GM10266 (cell line): ENCODE measurements at regions not wholly inside any gene's neighbourhood (a gene's known extent, or its start where the extent isn't known, plus 50 kb on each side); places are given as distances from the start of the nearest gene placed in this dataset.
"Not testable (repeated sequence)": the region's sequence is repeated elsewhere in the genome, so short reads cannot be mapped to it uniquely, and the experiment has no call there.

Experiments
- DNase-seq: peaks from one replicate; pipeline ENCODE4 v3.0.0; 2012; ENCODE audit errors: extremely low spot score
- TF ChIP-seq, protein P1 (sequence below): IDR thresholded peaks from 2 replicates; pipeline ENCODE4 v1.5.1; 2012; ENCODE audit warnings: mild to moderate bottlenecking, low read depth; ENCODE audit not compliant: control insufficient read depth, insufficient read depth; ENCODE audit errors: missing control alignments

GRCh38 chr2:71965530-71965929, 182.1 kb downstream of the CYP26B1 start:
- TF ChIP-seq, protein P1, sequence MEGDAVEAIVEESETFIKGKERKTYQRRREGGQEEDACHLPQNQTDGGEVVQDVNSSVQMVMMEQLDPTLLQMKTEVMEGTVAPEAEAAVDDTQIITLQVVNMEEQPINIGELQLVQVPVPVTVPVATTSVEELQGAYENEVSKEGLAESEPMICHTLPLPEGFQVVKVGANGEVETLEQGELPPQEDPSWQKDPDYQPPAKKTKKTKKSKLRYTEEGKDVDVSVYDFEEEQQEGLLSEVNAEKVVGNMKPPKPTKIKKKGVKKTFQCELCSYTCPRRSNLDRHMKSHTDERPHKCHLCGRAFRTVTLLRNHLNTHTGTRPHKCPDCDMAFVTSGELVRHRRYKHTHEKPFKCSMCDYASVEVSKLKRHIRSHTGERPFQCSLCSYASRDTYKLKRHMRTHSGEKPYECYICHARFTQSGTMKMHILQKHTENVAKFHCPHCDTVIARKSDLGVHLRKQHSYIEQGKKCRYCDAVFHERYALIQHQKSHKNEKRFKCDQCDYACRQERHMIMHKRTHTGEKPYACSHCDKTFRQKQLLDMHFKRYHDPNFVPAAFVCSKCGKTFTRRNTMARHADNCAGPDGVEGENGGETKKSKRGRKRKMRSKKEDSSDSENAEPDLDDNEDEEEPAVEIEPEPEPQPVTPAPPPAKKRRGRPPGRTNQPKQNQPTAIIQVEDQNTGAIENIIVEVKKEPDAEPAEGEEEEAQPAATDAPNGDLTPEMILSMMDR, result no peak
- no peak for DNase-seq

GRCh38 chr2:71962911-71963694, 184.6 kb downstream of the CYP26B1 start:
- TF ChIP-seq, protein P1, result no peak
- no peak for DNase-seq

GRCh38 chr2:71962350-71962749, 185.3 kb downstream of the CYP26B1 start:
- DNase-seq, result no peak
- TF ChIP-seq, protein P1, result no peak

DNA sequence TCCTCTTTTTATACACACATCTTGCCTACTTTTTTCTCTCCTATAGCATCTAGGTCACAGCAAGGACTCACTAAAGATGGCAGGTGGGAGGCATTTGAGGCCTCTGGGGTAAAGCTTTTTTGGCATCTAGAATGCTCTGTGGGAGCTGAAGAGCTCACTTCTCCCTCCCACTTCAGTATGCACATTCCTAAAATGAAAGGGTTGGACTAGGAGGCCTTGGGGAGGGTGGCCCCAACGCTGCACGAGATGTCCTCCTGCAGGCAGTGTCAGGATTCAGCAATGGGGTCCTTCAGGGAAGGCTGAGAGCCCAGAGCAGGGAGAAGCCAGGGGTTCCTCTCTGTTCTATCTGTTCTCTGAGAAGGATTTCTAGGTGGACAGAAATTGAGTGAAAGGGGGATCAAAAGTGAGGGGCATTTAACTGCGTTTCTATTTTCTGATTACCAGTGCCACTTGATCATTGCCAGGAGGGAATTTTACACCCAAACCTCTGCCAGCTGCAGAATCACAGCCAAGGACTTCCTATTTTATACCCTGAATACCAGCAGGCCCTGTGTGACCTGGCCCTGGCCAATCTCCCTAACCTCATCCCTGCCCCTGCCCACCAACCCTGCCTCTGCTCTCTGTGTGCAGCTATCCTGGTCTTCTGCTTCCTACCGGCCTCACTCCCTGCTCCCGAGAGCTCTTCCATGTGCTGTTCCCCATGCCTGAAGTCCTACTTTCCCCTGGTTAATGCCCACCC, 186.2 kb downstream of the CYP26B1 start:
- TF ChIP-seq, protein P1, result no peak
- DNase-seq, result no peak

DNA sequence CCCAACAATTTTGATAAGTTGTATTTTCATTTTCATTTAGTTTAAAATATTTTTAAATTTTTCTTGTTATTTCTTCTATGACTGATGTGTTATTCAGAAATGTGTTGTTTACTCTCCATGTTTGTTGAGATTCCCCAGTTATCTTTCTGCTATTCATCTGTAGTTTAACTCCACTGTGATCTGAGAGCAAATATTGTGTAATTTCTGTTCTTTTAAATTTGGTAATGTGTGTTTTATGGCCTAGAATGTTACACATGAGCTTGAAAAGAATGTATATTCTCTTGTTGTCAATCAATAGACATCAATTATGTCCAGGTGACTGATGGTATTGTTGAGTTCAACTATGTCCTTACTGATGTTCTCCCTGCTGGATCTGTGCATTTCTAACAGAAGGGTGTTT, 188.2 kb downstream of the CYP26B1 start:
- TF ChIP-seq, protein P1, result no peak
- no peak for DNase-seq

DNA sequence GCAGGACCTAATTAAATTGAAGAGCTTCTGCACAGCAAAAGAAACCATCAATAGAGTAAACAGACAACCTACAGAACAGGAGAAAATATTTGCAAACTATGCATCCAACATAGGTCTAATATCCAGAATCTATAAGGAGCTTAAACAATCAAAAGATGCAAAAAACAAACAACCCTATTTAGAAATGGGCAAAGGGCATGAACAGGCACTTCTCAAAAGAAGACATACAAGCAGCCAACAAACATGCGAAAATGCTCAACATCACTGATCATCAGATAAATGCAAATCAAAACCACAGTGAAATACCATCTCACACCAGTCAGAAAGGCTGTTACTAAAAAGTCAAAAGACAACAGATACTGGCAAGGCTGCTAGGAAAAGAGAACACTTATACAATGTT, 189.2 kb downstream of the CYP26B1 start:
- DNase-seq, result not testable (repeated sequence)

DNA sequence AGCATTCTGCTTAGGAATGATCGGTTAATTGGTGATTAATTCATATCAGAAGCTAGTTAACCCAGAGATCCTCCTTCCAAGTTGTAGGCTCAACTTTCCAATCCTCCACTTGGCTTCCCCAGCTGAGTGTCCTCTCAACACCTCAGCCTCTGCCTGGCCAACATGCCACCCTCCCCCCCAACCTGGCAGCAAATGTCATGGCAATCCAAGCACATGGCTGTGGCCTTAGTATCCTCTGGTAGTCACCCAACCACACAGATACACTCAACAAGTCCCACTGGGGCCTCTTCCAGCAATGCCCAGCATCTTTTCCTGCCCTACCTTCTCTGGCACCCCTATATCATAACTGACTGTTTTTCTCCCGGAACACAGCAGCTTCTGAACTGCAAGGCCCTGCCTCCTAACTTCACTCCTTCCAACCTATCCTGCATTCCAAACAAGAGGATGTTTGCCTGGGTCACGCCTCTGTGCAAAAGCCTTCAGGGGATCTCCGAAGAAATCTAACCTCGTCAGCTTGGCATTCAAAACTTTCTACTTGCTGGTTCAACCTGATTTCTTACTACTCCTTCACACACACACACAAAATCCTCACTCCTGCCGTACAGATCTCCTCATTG, 195.0 kb downstream of the CYP26B1 start:
- TF ChIP-seq, protein P1, result no peak
- DNase-seq, result peak; percentile 2
